ENCODE measurements at regions not wholly inside any gene's neighbourhood (a gene's known extent, or its start where the extent isn't known, plus 50 kb on each side); places are given as distances from the start of the nearest gene placed in this dataset.

GRCh38 chr2:235223011-235223410 lies 270.8 kb upstream of the AGAP1 start (continued):
- TF ChIP-seq, protein P1, sequence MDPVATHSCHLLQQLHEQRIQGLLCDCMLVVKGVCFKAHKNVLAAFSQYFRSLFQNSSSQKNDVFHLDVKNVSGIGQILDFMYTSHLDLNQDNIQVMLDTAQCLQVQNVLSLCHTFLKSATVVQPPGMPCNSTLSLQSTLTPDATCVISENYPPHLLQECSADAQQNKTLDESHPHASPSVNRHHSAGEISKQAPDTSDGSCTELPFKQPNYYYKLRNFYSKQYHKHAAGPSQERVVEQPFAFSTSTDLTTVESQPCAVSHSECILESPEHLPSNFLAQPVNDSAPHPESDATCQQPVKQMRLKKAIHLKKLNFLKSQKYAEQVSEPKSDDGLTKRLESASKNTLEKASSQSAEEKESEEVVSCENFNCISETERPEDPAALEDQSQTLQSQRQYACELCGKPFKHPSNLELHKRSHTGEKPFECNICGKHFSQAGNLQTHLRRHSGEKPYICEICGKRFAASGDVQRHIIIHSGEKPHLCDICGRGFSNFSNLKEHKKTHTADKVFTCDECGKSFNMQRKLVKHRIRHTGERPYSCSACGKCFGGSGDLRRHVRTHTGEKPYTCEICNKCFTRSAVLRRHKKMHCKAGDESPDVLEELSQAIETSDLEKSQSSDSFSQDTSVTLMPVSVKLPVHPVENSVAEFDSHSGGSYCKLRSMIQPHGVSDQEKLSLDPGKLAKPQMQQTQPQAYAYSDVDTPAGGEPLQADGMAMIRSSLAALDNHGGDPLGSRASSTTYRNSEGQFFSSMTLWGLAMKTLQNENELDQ (tag by site-specific recombination; IDR thresholded peaks at IDR 0.05; ENCODE audit: low read depth) = no peak
- TF ChIP-seq ZNF202 (tag by site-specific recombination; IDR thresholded peaks at IDR 0.05; ENCODE audit: borderline replicate concordance) (no peak), HOXC10 (CRISPR knock-in tag; IDR thresholded peaks at IDR 0.05) (no peak), ZFP69B (tag by site-specific recombination; IDR thresholded peaks at IDR 0.05) (no peak), ZNF501 (tag by site-specific recombination; IDR thresholded peaks at IDR 0.05) (no peak), KLF10 (tag by site-specific recombination; IDR thresholded peaks at IDR 0.05) (no peak), ZNF221 (tag by site-specific recombination; IDR thresholded peaks at IDR 0.05; ENCODE audit: borderline replicate concordance) (no peak), ZNF654 (tag by site-specific recombination; IDR thresholded peaks at IDR 0.05; ENCODE audit: low read depth) (no peak), ZNF16 (tag by site-specific recombination; IDR thresholded peaks at IDR 0.05; ENCODE audit: low read depth) (no peak)

DNA sequence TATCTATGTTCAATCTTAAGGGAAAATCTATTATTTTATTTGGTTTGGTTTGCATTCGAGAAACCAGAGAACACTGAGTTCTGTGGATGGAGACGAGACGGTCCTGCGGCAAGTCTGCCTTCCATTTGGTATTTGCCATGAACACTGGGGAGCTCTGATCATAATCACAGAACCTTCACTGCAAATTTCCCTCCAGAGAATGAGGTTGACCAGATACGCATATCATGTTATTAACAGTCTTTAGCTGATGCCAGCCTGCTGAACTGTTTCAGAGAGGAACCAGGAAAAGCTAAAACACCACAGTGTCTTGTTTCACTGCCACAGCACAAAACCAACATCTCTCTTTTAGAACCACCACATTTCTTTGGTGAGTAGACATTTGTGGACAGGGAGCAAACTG lies 269.4 kb upstream of the AGAP1 start:
- CTCF ChIA-PET = interaction anchor here (0.6 kb wide), 1 partner anchor 670 kb away, joined by 3 read pairs; no protein-coding TSS in a partner anchor
- POLR2A ChIA-PET = no interaction called here
- no peak overlapping the region for H3K27ac ChIP-seq (ENCODE audit: extremely low read depth, low read depth, low read length)
- H3K9me3 ChIP-seq (ENCODE audit: control insufficient read depth, insufficient read depth, low read depth, low read length) = no peaks in the 10 kb centered on the region
- H3K4me1 ChIP-seq (ENCODE audit: control insufficient read depth, insufficient read depth, low read length) = no peaks in the 10 kb centered on the region
- H3K36me3 ChIP-seq (ENCODE audit: control insufficient read depth in 2 of 2, insufficient read depth in 1 of 2, low read length in 2 of 2) = no peaks in the 10 kb centered on the region
- no peak overlapping the region for H3K4me3 ChIP-seq (ENCODE audit: low read depth, low read length)
- no peak for TF ChIP-seq ZNF645 (tag by site-specific recombination; IDR thresholded peaks at IDR 0.05)
- no peak for TF ChIP-seq ZNF670 (tag by site-specific recombination; IDR thresholded peaks at IDR 0.05; ENCODE audit: low read depth)
- TF ChIP-seq ZNF585B (tag by site-specific recombination; IDR thresholded peaks at IDR 0.05) = no peak
- no peak for TF ChIP-seq PRDM1 (tag by site-specific recombination; IDR thresholded peaks at IDR 0.05)
- no peak for TF ChIP-seq ZNF132 (tag by site-specific recombination; IDR thresholded peaks at IDR 0.05; ENCODE audit: borderline replicate concordance)
- no peak for TF ChIP-seq EGR2 (tag by site-specific recombination; IDR thresholded peaks at IDR 0.05; ENCODE audit: low read depth)
- no peak for TF ChIP-seq KLF16 (tag by site-specific recombination; IDR thresholded peaks at IDR 0.05)

- H3K27ac ChIP-seq (ENCODE audit: extremely low read depth, low read depth, low read length) = no peak overlapping the region
- H3K4me3 ChIP-seq (ENCODE audit: low read depth, low read length) = no peak overlapping the region
- peaks cover 3% of the 10 kb centered on the region; the same call in 1 of the 2 replicates for H3K4me1 ChIP-seq (ENCODE audit: control insufficient read depth, insufficient read depth, low read length)
- H3K36me3 ChIP-seq (ENCODE audit: control insufficient read depth in 2 of 2, insufficient read depth in 1 of 2, low read length in 2 of 2) = no peaks in the 10 kb centered on the region
- no peaks in the 10 kb centered on the region for H3K9me3 ChIP-seq (ENCODE audit: control insufficient read depth, insufficient read depth, low read depth, low read length)
- TF ChIP-seq, protein P2, sequence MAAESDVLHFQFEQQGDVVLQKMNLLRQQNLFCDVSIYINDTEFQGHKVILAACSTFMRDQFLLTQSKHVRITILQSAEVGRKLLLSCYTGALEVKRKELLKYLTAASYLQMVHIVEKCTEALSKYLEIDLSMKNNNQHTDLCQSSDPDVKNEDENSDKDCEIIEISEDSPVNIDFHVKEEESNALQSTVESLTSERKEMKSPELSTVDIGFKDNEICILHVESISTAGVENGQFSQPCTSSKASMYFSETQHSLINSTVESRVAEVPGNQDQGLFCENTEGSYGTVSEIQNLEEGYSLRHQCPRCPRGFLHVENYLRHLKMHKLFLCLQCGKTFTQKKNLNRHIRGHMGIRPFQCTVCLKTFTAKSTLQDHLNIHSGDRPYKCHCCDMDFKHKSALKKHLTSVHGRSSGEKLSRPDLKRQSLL (tag by site-specific recombination; IDR thresholded peaks at IDR 0.05) = no peak
- TF ChIP-seq ZNF394 (tag by site-specific recombination; IDR thresholded peaks at IDR 0.05; ENCODE audit: borderline replicate concordance) (no peak), ZNF610 (tag by site-specific recombination; IDR thresholded peaks at IDR 0.05; ENCODE audit: borderline replicate concordance) (no peak), ZNF510 (tag by site-specific recombination; IDR thresholded peaks at IDR 0.05; ENCODE audit: insufficient replicate concordance) (no peak), ZNF211 (tag by site-specific recombination; IDR thresholded peaks at IDR 0.05; ENCODE audit: low read depth) (no peak), ZNF433 (tag by site-specific recombination; IDR thresholded peaks at IDR 0.05; ENCODE audit: low read depth) (no peak), TRIM28 (IDR thresholded peaks at IDR 0.05; ENCODE audit: borderline replicate concordance, low read length) (no peak), ZBTB7A (tag by site-specific recombination; IDR thresholded peaks at IDR 0.05; ENCODE audit: low read depth) (no peak), ZNF621 (tag by site-specific recombination; IDR thresholded peaks at IDR 0.05) (no peak), ZNF473 (tag by site-specific recombination; IDR thresholded peaks at IDR 0.05) (no peak), ZNF555 (tag by site-specific recombination; conservative IDR thresholded peaks at IDR 0.05) (no peak), ZNF2 (tag by site-specific recombination; IDR thresholded peaks at IDR 0.05) (no peak), ELK4 (IDR thresholded peaks at IDR 0.05; ENCODE audit: borderline replicate concordance, low read depth, low read length) (no peak), ZBTB1 (tag by site-specific recombination; IDR thresholded peaks at IDR 0.05) (no peak)
- ChIA-PET POLR2A (no interaction called here), CTCF (interaction anchor here (0.7 to 1.0 kb wide), 2 partner anchors 140 to 370 kb away, joined by 3 read pairs; no protein-coding TSS in a partner anchor)
Observed at GRCh38 chr2:235225261-235225660, 268.6 kb upstream of the AGAP1 start.

Data from HEK293 (cell line).